NCI-H748 (cell line): ENCODE measurements at regions not wholly inside any gene's neighbourhood (a gene's known extent, or its start where the extent isn't known, plus 50 kb on each side); places are given as distances from the start of the nearest gene placed in this dataset.

Source experiments
- DNase-seq: peaks from one replicate; lab custom pipeline; 2025; ENCODE audit not compliant: unreplicated experiment; lab: John Stamatoyannopoulos, UW

GRCh38 chr5:158378931-158379330, 520.0 kb upstream of the CLINT1 start:
- DNase-seq: no peak

GRCh38 chr5:158376679-158377078, 517.7 kb upstream of the CLINT1 start:
- DNase-seq: no peak

GRCh38 chr5:158375531-158375930, 516.6 kb upstream of the CLINT1 start:
- DNase-seq: no peak

GRCh38 chr5:158373608-158374395, 514.9 kb upstream of the CLINT1 start:
- DNase-seq: no peak

GRCh38 chr5:158369241-158369640, 510.3 kb upstream of the CLINT1 start:
- DNase-seq: no peak

- no peak for DNase-seq
Observed at GRCh38 chr5:158368686-158369085, 509.7 kb upstream of the CLINT1 start.

GRCh38 chr5:158364367-158364766, 505.4 kb upstream of the CLINT1 start:
- DNase-seq: no peak

- DNase-seq: no peak
Observed at GRCh38 chr5:158354958-158355357, 496.0 kb upstream of the CLINT1 start.

- peak; percentile 69 for DNase-seq
Observed at GRCh38 chr5:158351485-158352125, 492.7 kb upstream of the CLINT1 start.

- no peak for DNase-seq
Observed at GRCh38 chr5:158349987-158350386, 491.0 kb upstream of the CLINT1 start.

- no peak for DNase-seq
Observed at GRCh38 chr5:158344376-158344775, 485.4 kb upstream of the CLINT1 start.

- no peak for DNase-seq
Observed at GRCh38 chr5:158340608-158341007, 481.7 kb upstream of the CLINT1 start.

- no peak for DNase-seq
Observed at GRCh38 chr5:158326256-158326655, 467.3 kb upstream of the CLINT1 start.

- DNase-seq: peak; percentile 70
Observed at GRCh38 chr5:158324236-158324635, 465.3 kb upstream of the CLINT1 start.

GRCh38 chr5:158322620-158323019, 463.7 kb upstream of the CLINT1 start:
- no peak for DNase-seq

GRCh38 chr5:158320934-158321333, 462.0 kb upstream of the CLINT1 start:
- no peak for DNase-seq

GRCh38 chr5:158320178-158320674, 461.3 kb upstream of the CLINT1 start:
- DNase-seq: peak; percentile 25

GRCh38 chr5:158317507-158317906, 458.6 kb upstream of the CLINT1 start:
- DNase-seq: no peak

GRCh38 chr5:158313733-158314464, 455.0 kb upstream of the CLINT1 start:
- DNase-seq: no peak

GRCh38 chr5:158313027-158313732, 454.2 kb upstream of the CLINT1 start:
- DNase-seq: no peak
